ENCODE measurements at regions not wholly inside any gene's neighbourhood (a gene's known extent, or its start where the extent isn't known, plus 50 kb on each side); places are given as distances from the start of the nearest gene placed in this dataset.

GRCh38 chr10:44154956-44155355, 229.9 kb downstream of the CXCL12 start:
- TF ChIP-seq, protein P1, sequence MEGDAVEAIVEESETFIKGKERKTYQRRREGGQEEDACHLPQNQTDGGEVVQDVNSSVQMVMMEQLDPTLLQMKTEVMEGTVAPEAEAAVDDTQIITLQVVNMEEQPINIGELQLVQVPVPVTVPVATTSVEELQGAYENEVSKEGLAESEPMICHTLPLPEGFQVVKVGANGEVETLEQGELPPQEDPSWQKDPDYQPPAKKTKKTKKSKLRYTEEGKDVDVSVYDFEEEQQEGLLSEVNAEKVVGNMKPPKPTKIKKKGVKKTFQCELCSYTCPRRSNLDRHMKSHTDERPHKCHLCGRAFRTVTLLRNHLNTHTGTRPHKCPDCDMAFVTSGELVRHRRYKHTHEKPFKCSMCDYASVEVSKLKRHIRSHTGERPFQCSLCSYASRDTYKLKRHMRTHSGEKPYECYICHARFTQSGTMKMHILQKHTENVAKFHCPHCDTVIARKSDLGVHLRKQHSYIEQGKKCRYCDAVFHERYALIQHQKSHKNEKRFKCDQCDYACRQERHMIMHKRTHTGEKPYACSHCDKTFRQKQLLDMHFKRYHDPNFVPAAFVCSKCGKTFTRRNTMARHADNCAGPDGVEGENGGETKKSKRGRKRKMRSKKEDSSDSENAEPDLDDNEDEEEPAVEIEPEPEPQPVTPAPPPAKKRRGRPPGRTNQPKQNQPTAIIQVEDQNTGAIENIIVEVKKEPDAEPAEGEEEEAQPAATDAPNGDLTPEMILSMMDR (IDR thresholded peaks at IDR 0.05): no peak
- no peak for TF ChIP-seq POLR2A (IDR thresholded peaks at IDR 0.05)
